Retina (tissue), 1 donor: ENCODE measurements at regions not wholly inside any gene's neighbourhood (a gene's known extent, or its start where the extent isn't known, plus 50 kb on each side); places are given as distances from the start of the nearest gene placed in this dataset.

Experiments
- DNase-seq: peaks from one replicate; pipeline ENCODE4 v3.0.0-alpha.2; 2016

GRCh38 chr10:47078393-47079203, 167.4 kb downstream of the PTPN20 start:
- no peak for DNase-seq

- no peak for DNase-seq
These were observed 168.0 kb downstream of the PTPN20 start for GRCh38 chr10:47079204-47079580.

- no peak for DNase-seq
These were observed 170.0 kb downstream of the PTPN20 start for GRCh38 chr10:47081264-47081663.

- no peak for DNase-seq
These were observed 171.0 kb downstream of the PTPN20 start for GRCh38 chr10:47082055-47082784.

- DNase-seq, result no peak
These were observed 176.4 kb downstream of the PTPN20 start for GRCh38 chr10:47087667-47088066.

GRCh38 chr10:47088656-47089354, 177.6 kb downstream of the PTPN20 start:
- DNase-seq, result no peak

GRCh38 chr10:47090042-47090441, 178.8 kb downstream of the PTPN20 start:
- no peak for DNase-seq

GRCh38 chr10:47090903-47091302, 179.7 kb downstream of the PTPN20 start:
- DNase-seq, result peak; percentile 53

GRCh38 chr10:47091421-47091820, 180.2 kb downstream of the PTPN20 start:
- no peak for DNase-seq

- DNase-seq, result no peak
These were observed 181.1 kb downstream of the PTPN20 start for GRCh38 chr10:47092376-47092775.

GRCh38 chr10:47092831-47093230, 181.6 kb downstream of the PTPN20 start:
- DNase-seq, result no peak

GRCh38 chr10:47094126-47094525, 182.9 kb downstream of the PTPN20 start:
- no peak for DNase-seq

GRCh38 chr10:47094636-47095035, 183.4 kb downstream of the PTPN20 start:
- DNase-seq, result no peak

- no peak for DNase-seq
These were observed 184.0 kb downstream of the PTPN20 start for GRCh38 chr10:47095211-47095610.

GRCh38 chr10:47095848-47096612, 184.8 kb downstream of the PTPN20 start:
- DNase-seq, result no peak

GRCh38 chr10:47098238-47098637, 187.0 kb downstream of the PTPN20 start:
- no peak for DNase-seq

GRCh38 chr10:47098964-47099363, 187.7 kb downstream of the PTPN20 start:
- DNase-seq, result no peak

- DNase-seq, result no peak
These were observed 188.2 kb downstream of the PTPN20 start for GRCh38 chr10:47099474-47099873.

- no peak for DNase-seq
These were observed 190.0 kb downstream of the PTPN20 start for GRCh38 chr10:47101196-47101595.

GRCh38 chr10:47101807-47102206, 190.6 kb downstream of the PTPN20 start:
- no peak for DNase-seq

- DNase-seq, result no peak
These were observed 192.9 kb downstream of the PTPN20 start for GRCh38 chr10:47104151-47104605.

- DNase-seq, result no peak
These were observed 193.7 kb downstream of the PTPN20 start for GRCh38 chr10:47104786-47105385.
